CD8-positive, alpha-beta memory T cell (primary cell): ENCODE measurements at regions not wholly inside any gene's neighbourhood (a gene's known extent, or its start where the extent isn't known, plus 50 kb on each side); places are given as distances from the start of the nearest gene placed in this dataset.
"Not testable (repeated sequence)": the region's sequence is repeated elsewhere in the genome, so short reads cannot be mapped to it uniquely, and the experiment has no call there.

ENCODE experiments used
- CTCF ChIA-PET: fragments of 350-600 bp; sonication (Branson Sonifier 250); formaldehyde crosslinking; loops from one replicate; lab custom pipeline; 2021; ENCODE audit warnings: antibody characterized with exemption; lab: Charles Lee
- POLR2A ChIA-PET: fragments of 350-600 bp; sonication (Branson Sonifier 250); formaldehyde crosslinking; loops from one replicate; lab custom pipeline; 2021; ENCODE audit warnings: antibody characterized with exemption; lab: Charles Lee
- DNase-seq, 5 donors: peaks; one replicate each; pipeline versions ENCODE4 v3.0.0 to v3.0.0-alpha.2; 2020 to 2022; ENCODE audit warnings: mixed read lengths in 1 of 5
- H3K27ac ChIP-seq: one replicate; pipeline ENCODE4 v1.7.0; 2013; ENCODE audit warnings: low read depth, mild to moderate bottlenecking, low read length, moderate library complexity
- H3K27me3 ChIP-seq: 2 replicates; pipeline ENCODE4 v1.7.0; 2013; ENCODE audit warnings: low read length, mild to moderate bottlenecking; ENCODE audit not compliant: insufficient read depth, poor library complexity, severe bottlenecking
- H3K36me3 ChIP-seq: 2 replicates; pipeline ENCODE4 v1.7.0; 2013; ENCODE audit warnings: mild to moderate bottlenecking, low read length, moderate library complexity; ENCODE audit not compliant: insufficient read depth
- H3K4me1 ChIP-seq: 2 replicates; pipeline ENCODE4 v1.7.0; 2013; ENCODE audit warnings: mild to moderate bottlenecking, low read length, moderate library complexity; ENCODE audit not compliant: insufficient read depth
- H3K4me3 ChIP-seq: 2 replicates; pipeline ENCODE4 v1.7.0; 2013; ENCODE audit warnings: mild to moderate bottlenecking, low read length
- H3K9me3 ChIP-seq: 2 replicates; pipeline ENCODE4 v1.7.0; 2013; ENCODE audit warnings: mild to moderate bottlenecking, low read length
- H3K27ac Mint-ChIP-seq, 8 donors: one replicate each; pipeline ENCODE4 v1.8.0; 2020 to 2021; ENCODE audit warnings: mixed read lengths in 8 of 8, mild to moderate bottlenecking in 6 of 8, inconsistent platforms in 3 of 8, moderate library complexity in 3 of 8
- H3K27me3 Mint-ChIP-seq, 2 donors: one replicate each; pipeline ENCODE4 v1.8.0; 2020 to 2021; ENCODE audit warnings: mixed read lengths in 2 of 2, mild to moderate bottlenecking in 1 of 2, moderate library complexity in 1 of 2
- H3K36me3 Mint-ChIP-seq, 3 donors: one replicate each; pipeline ENCODE4 v1.8.0; 2020 to 2021; ENCODE audit warnings: mixed read lengths in 3 of 3, inconsistent platforms in 1 of 3, mild to moderate bottlenecking in 1 of 3
- H3K4me1 Mint-ChIP-seq, 3 donors: one replicate each; pipeline ENCODE4 v1.8.0; 2020 to 2021; ENCODE audit warnings: mixed read lengths in 3 of 3, inconsistent platforms in 1 of 3, mild to moderate bottlenecking in 1 of 3
- H3K4me3 Mint-ChIP-seq, 7 donors: one replicate each; pipeline ENCODE4 v1.8.0; 2020 to 2021; ENCODE audit warnings: mixed read lengths in 7 of 7, mild to moderate bottlenecking in 6 of 7, moderate library complexity in 4 of 7, inconsistent platforms in 2 of 7
- H3K9me3 Mint-ChIP-seq, 5 donors: one replicate each; pipeline ENCODE4 v1.8.0; 2020 to 2022; ENCODE audit warnings: mixed read lengths in 5 of 5, mild to moderate bottlenecking in 3 of 5, moderate library complexity in 2 of 5, inconsistent platforms in 1 of 5

GRCh38 chr6:114941078-114941477 is 598.3 kb upstream of the HS3ST5 start:
- no peaks in the 10 kb centered on the region for H3K4me1 Mint-ChIP-seq
- H3K27me3 ChIP-seq, result no peaks in the 10 kb centered on the region
- no peaks in the 10 kb centered on the region for H3K27me3 Mint-ChIP-seq
- H3K9me3 Mint-ChIP-seq, result peaks cover 5 to 20% (median 7%) of the 10 kb centered on the region in 5 donors
- H3K36me3 Mint-ChIP-seq, result no peaks in the 10 kb centered on the region
- no peak overlapping the region for H3K27ac ChIP-seq
- H3K9me3 ChIP-seq, result no peaks in the 10 kb centered on the region
- H3K4me3 Mint-ChIP-seq, result no peak overlapping the region
- CTCF ChIA-PET, result no interaction called here
- POLR2A ChIA-PET, result no interaction called here
- H3K4me1 ChIP-seq, result no peaks in the 10 kb centered on the region
- no peaks in the 10 kb centered on the region for H3K36me3 ChIP-seq
- no peak overlapping the region for H3K4me3 ChIP-seq
- DNase-seq, result no peak
- no peak overlapping the region for H3K27ac Mint-ChIP-seq

GRCh38 chr6:114940181-114940580 is 597.4 kb upstream of the HS3ST5 start:
- no peak for DNase-seq
- H3K27me3 Mint-ChIP-seq, result no peaks in the 10 kb centered on the region
- no peak overlapping the region for H3K4me3 Mint-ChIP-seq

GRCh38 chr6:114939630-114940029 is 596.8 kb upstream of the HS3ST5 start:
- ChIA-PET CTCF (no interaction called here), POLR2A (no interaction called here)
- Histone ChIP-seq H3K36me3 (no peaks in the 10 kb centered on the region), H3K27me3 (no peaks in the 10 kb centered on the region), H3K9me3 (no peaks in the 10 kb centered on the region), H3K4me3 (no peak overlapping the region), H3K27ac (no peak overlapping the region), H3K4me1 (no peaks in the 10 kb centered on the region)
- Mint-ChIP-seq H3K36me3 (no peaks in the 10 kb centered on the region), H3K27ac (no peak overlapping the region), H3K4me3 (no peak overlapping the region), H3K4me1 (no peaks in the 10 kb centered on the region), H3K27me3 (no peaks in the 10 kb centered on the region), H3K9me3 (peaks cover 5 to 23% (median 9%) of the 10 kb centered on the region in 5 donors)
- DNase-seq, result no peak

More at GRCh38 chr6:114940181-114940580, 597.4 kb upstream of the HS3ST5 start:
- no peak overlapping the region for H3K27ac ChIP-seq
- peaks cover 5 to 20% (median 9%) of the 10 kb centered on the region in 5 donors for H3K9me3 Mint-ChIP-seq
- H3K36me3 Mint-ChIP-seq, result no peaks in the 10 kb centered on the region
- no peaks in the 10 kb centered on the region for H3K4me1 ChIP-seq
- no peaks in the 10 kb centered on the region for H3K36me3 ChIP-seq
- ChIA-PET CTCF (no interaction called here), POLR2A (no interaction called here)
- H3K4me1 Mint-ChIP-seq, result no peaks in the 10 kb centered on the region
- H3K27ac Mint-ChIP-seq, result no peak overlapping the region
- no peaks in the 10 kb centered on the region for H3K9me3 ChIP-seq
- no peaks in the 10 kb centered on the region for H3K27me3 ChIP-seq
- H3K4me3 ChIP-seq, result no peak overlapping the region

- ChIA-PET POLR2A (no interaction called here), CTCF (no interaction called here)
- H3K9me3 Mint-ChIP-seq, result peaks cover 2 to 16% (median 6%) of the 10 kb centered on the region in 5 donors
- Histone ChIP-seq H3K27ac (no peak overlapping the region), H3K9me3 (no peaks in the 10 kb centered on the region), H3K4me3 (no peak overlapping the region), H3K36me3 (no peaks in the 10 kb centered on the region), H3K4me1 (no peaks in the 10 kb centered on the region), H3K27me3 (no peaks in the 10 kb centered on the region)
- peaks cover 0 to 1% of the 10 kb centered on the region in 2 donors for H3K27me3 Mint-ChIP-seq
- no peak overlapping the region for H3K4me3 Mint-ChIP-seq
- no peaks in the 10 kb centered on the region for H3K4me1 Mint-ChIP-seq
- DNase-seq, result no peak
- no peaks in the 10 kb centered on the region for H3K36me3 Mint-ChIP-seq
- no peak overlapping the region for H3K27ac Mint-ChIP-seq
These were observed 593.3 kb upstream of the HS3ST5 start for GRCh38 chr6:114936080-114936479.

GRCh38 chr6:114934079-114934478 is 591.3 kb upstream of the HS3ST5 start:
- Mint-ChIP-seq H3K4me1 (no peaks in the 10 kb centered on the region), H3K27me3 (peaks cover 0 to 1% of the 10 kb centered on the region in 2 donors), H3K9me3 (peaks cover 2 to 25% (median 8%) of the 10 kb centered on the region in 5 donors), H3K27ac (no peak overlapping the region), H3K36me3 (no peaks in the 10 kb centered on the region), H3K4me3 (no peak overlapping the region)
- Histone ChIP-seq H3K4me1 (no peaks in the 10 kb centered on the region), H3K27ac (no peak overlapping the region), H3K4me3 (no peak overlapping the region), H3K27me3 (no peaks in the 10 kb centered on the region), H3K9me3 (no peaks in the 10 kb centered on the region), H3K36me3 (no peaks in the 10 kb centered on the region)
- ChIA-PET POLR2A (no interaction called here), CTCF (no interaction called here)
- DNase-seq, result no peak

- H3K4me3 ChIP-seq, H3K27ac ChIP-seq, H3K9me3 ChIP-seq, H3K4me3 Mint-ChIP-seq, H3K36me3 Mint-ChIP-seq, H3K27me3 ChIP-seq, H3K36me3 ChIP-seq, DNase-seq, H3K4me1 ChIP-seq, H3K4me1 Mint-ChIP-seq, H3K27me3 Mint-ChIP-seq, CTCF ChIA-PET, POLR2A ChIA-PET, H3K27ac Mint-ChIP-seq: not testable (repeated sequence)
- H3K9me3 Mint-ChIP-seq, result peaks cover 0 to 26% (median 19%) of the 10 kb centered on the region in 5 donors
These were observed 585.9 kb upstream of the HS3ST5 start for GRCh38 chr6:114928731-114929130.

- H3K4me3 ChIP-seq, result no peak overlapping the region
- Mint-ChIP-seq H3K4me3 (no peak overlapping the region), H3K27me3 (no peaks in the 10 kb centered on the region), H3K36me3 (no peaks in the 10 kb centered on the region), H3K4me1 (no peaks in the 10 kb centered on the region), H3K27ac (no peak overlapping the region), H3K9me3 (peaks cover 4 to 17% (median 11%) of the 10 kb centered on the region in 5 donors)
- H3K36me3 ChIP-seq, result no peaks in the 10 kb centered on the region
- no peaks in the 10 kb centered on the region for H3K9me3 ChIP-seq
- H3K4me1 ChIP-seq, result no peaks in the 10 kb centered on the region
- no peak for DNase-seq
- POLR2A ChIA-PET, result no interaction called here
- CTCF ChIA-PET, result no interaction called here
- H3K27ac ChIP-seq, result no peak overlapping the region
- no peaks in the 10 kb centered on the region for H3K27me3 ChIP-seq
These were observed 563.3 kb upstream of the HS3ST5 start for GRCh38 chr6:114906096-114906495.

- POLR2A ChIA-PET, result no interaction called here
- no peak overlapping the region for H3K27ac Mint-ChIP-seq
These were observed 554.7 kb upstream of the HS3ST5 start for GRCh38 chr6:114897536-114897935.

GRCh38 chr6:114892211-114892610 is 549.4 kb upstream of the HS3ST5 start:
- ChIA-PET CTCF (no interaction called here), POLR2A (no interaction called here)
- no peaks in the 10 kb centered on the region for H3K4me1 ChIP-seq
- no peaks in the 10 kb centered on the region for H3K27me3 Mint-ChIP-seq
- no peak overlapping the region for H3K27ac ChIP-seq
- no peak overlapping the region for H3K4me3 Mint-ChIP-seq
- H3K36me3 Mint-ChIP-seq, result no peaks in the 10 kb centered on the region
- H3K4me1 Mint-ChIP-seq, result no peaks in the 10 kb centered on the region
- peaks cover 0 to 20% (median 4%) of the 10 kb centered on the region in 5 donors for H3K9me3 Mint-ChIP-seq
- no peak overlapping the region for H3K4me3 ChIP-seq
- H3K9me3 ChIP-seq, result no peaks in the 10 kb centered on the region
- no peaks in the 10 kb centered on the region for H3K27me3 ChIP-seq
- no peak for DNase-seq
- no peaks in the 10 kb centered on the region for H3K36me3 ChIP-seq
- no peak overlapping the region for H3K27ac Mint-ChIP-seq

More at GRCh38 chr6:114897536-114897935, 554.7 kb upstream of the HS3ST5 start:
- H3K4me1 ChIP-seq, result no peaks in the 10 kb centered on the region
- CTCF ChIA-PET, result no interaction called here
- Mint-ChIP-seq H3K27me3 (no peaks in the 10 kb centered on the region), H3K36me3 (no peaks in the 10 kb centered on the region), H3K4me1 (no peaks in the 10 kb centered on the region), H3K9me3 (peaks cover 0 to 27% (median 18%) of the 10 kb centered on the region in 5 donors), H3K4me3 (no peak overlapping the region)
- H3K9me3 ChIP-seq, result no peaks in the 10 kb centered on the region
- no peaks in the 10 kb centered on the region for H3K36me3 ChIP-seq
- H3K27me3 ChIP-seq, result no peaks in the 10 kb centered on the region
- H3K4me3 ChIP-seq, result no peak overlapping the region
- H3K27ac ChIP-seq, result no peak overlapping the region
- no peak for DNase-seq
